CD4-positive, alpha-beta memory T cell (primary cell): ENCODE measurements at regions not wholly inside any gene's neighbourhood (a gene's known extent, or its start where the extent isn't known, plus 50 kb on each side); places are given as distances from the start of the nearest gene placed in this dataset.

Experiments
- CTCF ChIA-PET: fragments of 350-600 bp; sonication (Branson Sonifier 250); formaldehyde crosslinking; loops from one replicate; lab custom pipeline; 2021; ENCODE audit warnings: inconsistent platforms; ENCODE audit not compliant: partially characterized antibody; lab: Charles Lee
- POLR2A ChIA-PET: fragments of 350-600 bp; sonication (Branson Sonifier 250); formaldehyde crosslinking; loops from one replicate; lab custom pipeline; 2021; ENCODE audit not compliant: partially characterized antibody; lab: Charles Lee
- DNase-seq, 5 donors: peaks; one replicate each; pipeline versions ENCODE4 v3.0.0 to v3.0.0-alpha.2; 2020 to 2022; ENCODE audit warnings: mixed read lengths in 1 of 5
- H3K27ac ChIP-seq: one replicate; pipeline ENCODE4 v1.7.0; 2013; ENCODE audit warnings: low read depth, low read length
- H3K27me3 ChIP-seq: 2 replicates; pipeline ENCODE4 v1.7.0; 2013; ENCODE audit warnings: mild to moderate bottlenecking, low read length, moderate library complexity; ENCODE audit not compliant: insufficient read depth
- H3K36me3 ChIP-seq: 2 replicates; pipeline ENCODE4 v1.7.0; 2013; ENCODE audit warnings: mild to moderate bottlenecking, low read length, moderate library complexity; ENCODE audit not compliant: insufficient read depth
- H3K4me1 ChIP-seq: 2 replicates; pipeline ENCODE4 v1.7.0; 2013; ENCODE audit warnings: mild to moderate bottlenecking, low read length, moderate library complexity; ENCODE audit not compliant: insufficient read depth
- H3K4me3 ChIP-seq, 2 donors: one replicate each; pipeline ENCODE4 v1.7.0; 2013; ENCODE audit warnings: low read length in 2 of 2, mild to moderate bottlenecking in 1 of 2
- H3K9me3 ChIP-seq, 2 donors: one replicate each; pipeline ENCODE4 v1.7.0; 2013; ENCODE audit warnings: low read length in 2 of 2, control low read depth in 1 of 2; ENCODE audit not compliant: control insufficient read depth in 1 of 2
- H3K27ac Mint-ChIP-seq, 7 donors: one replicate each; pipeline ENCODE4 v1.8.0; 2020 to 2021; ENCODE audit warnings: mixed read lengths in 7 of 7, mild to moderate bottlenecking in 6 of 7, inconsistent platforms in 3 of 7, moderate library complexity in 3 of 7
- H3K27me3 Mint-ChIP-seq, 2 donors: one replicate each; pipeline ENCODE4 v1.8.0; 2020 to 2021; ENCODE audit warnings: mixed read lengths in 2 of 2
- H3K36me3 Mint-ChIP-seq, 2 donors: one replicate each; pipeline ENCODE4 v1.8.0; 2020 to 2021; ENCODE audit warnings: mixed read lengths in 2 of 2, inconsistent platforms in 1 of 2, mild to moderate bottlenecking in 1 of 2
- H3K4me1 Mint-ChIP-seq, 4 donors: one replicate each; pipeline ENCODE4 v1.8.0; 2020 to 2021; ENCODE audit warnings: mixed read lengths in 4 of 4, mild to moderate bottlenecking in 1 of 4
- H3K4me3 Mint-ChIP-seq, 8 donors: one replicate each; pipeline ENCODE4 v1.8.0; 2020 to 2021; ENCODE audit warnings: mixed read lengths in 8 of 8, mild to moderate bottlenecking in 7 of 8, moderate library complexity in 6 of 8, inconsistent platforms in 3 of 8
- H3K9me3 Mint-ChIP-seq, 8 donors: one replicate each; pipeline ENCODE4 v1.8.0; 2020 to 2021; ENCODE audit warnings: mixed read lengths in 8 of 8, mild to moderate bottlenecking in 5 of 8, inconsistent platforms in 3 of 8, moderate library complexity in 1 of 8
- intact Hi-C: fragments of 100-400 bp; cut with micrococcal nuclease; formaldehyde crosslinking; loops from one replicate; pipeline ENCODE4 v1.15.1; 2023

DNA sequence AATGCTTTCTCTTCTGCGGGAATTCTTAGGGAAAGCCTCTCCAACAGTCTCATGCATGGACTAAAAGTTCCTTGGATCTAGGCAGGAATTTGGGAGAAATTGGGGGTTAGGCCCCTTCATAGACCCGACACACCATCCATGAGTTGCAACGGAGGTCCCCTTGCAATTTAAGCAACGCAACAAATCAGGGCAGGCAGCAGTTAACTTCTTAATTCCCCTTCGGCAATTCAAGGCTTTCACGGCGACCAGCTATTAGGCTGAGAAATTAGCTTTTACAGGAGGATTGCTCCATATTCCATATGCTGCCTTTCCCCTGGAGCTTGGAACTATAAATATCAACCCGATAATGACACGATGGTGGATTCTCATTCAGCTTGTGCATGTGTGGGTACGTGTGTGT is 241.0 kb downstream of the SHOX start:
- Histone ChIP-seq H3K9me3 (no peaks in the 10 kb centered on the region), H3K27me3 (no peaks in the 10 kb centered on the region), H3K4me3 (no peak overlapping the region), H3K4me1 (no peaks in the 10 kb centered on the region), H3K36me3 (no peaks in the 10 kb centered on the region), H3K27ac (no peak overlapping the region)
- H3K4me3 Mint-ChIP-seq: no peak overlapping the region
- POLR2A ChIA-PET: no interaction called here
- peaks cover 0 to 8% of the 10 kb centered on the region in 2 donors for H3K27me3 Mint-ChIP-seq
- intact Hi-C loops: no loop called here
- DNase-seq: no peak
- CTCF ChIA-PET: no interaction called here
- H3K36me3 Mint-ChIP-seq: no peaks in the 10 kb centered on the region
- H3K27ac Mint-ChIP-seq: no peak overlapping the region
- peaks cover 0 to 12% (median 3%) of the 10 kb centered on the region in 8 donors for H3K9me3 Mint-ChIP-seq
- H3K4me1 Mint-ChIP-seq: no peaks in the 10 kb centered on the region

DNA sequence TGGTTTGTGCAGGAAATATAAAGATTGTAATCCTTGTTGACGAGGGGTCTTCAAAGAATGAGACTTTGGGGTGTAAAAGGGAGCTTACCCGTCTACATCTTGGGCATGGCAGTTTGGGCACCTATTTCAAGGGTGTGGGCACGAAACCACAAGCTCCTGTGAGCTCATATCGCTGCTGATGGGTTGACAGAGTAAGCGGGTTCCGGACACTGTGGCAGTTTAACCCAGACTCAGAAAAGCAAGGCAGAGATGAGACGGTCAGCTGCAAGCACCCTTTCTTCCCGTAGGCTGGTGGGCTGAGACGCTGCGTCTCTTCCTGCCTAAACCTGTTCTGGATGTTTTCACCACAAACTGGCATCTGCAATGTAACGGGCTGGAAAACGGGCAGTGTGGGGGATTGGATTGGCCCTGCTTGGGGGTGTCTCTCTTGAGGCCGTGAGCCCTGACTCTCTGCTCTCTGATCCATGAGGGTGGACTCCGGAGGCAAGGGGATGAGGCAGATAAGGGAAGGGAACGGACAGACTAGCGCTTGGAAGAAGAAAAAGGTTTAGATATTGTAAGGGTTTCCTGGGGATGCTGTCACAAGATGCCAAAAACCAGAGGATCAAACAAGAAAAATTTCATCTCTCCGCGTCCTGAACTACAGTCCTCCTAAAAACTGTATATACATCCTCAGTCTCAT is 237.5 kb downstream of the SHOX start:
- H3K4me1 ChIP-seq: no peaks in the 10 kb centered on the region

GRCh38 chrX:867502-867901 is 236.9 kb downstream of the SHOX start:
- Histone ChIP-seq H3K36me3 (no peaks in the 10 kb centered on the region), H3K27me3 (no peaks in the 10 kb centered on the region), H3K27ac (no peak overlapping the region), H3K4me1 (no peaks in the 10 kb centered on the region), H3K4me3 (no peak overlapping the region), H3K9me3 (no peaks in the 10 kb centered on the region)
- no peak for DNase-seq
- H3K4me3 Mint-ChIP-seq: no peak overlapping the region
- H3K27ac Mint-ChIP-seq: no peak overlapping the region
- no peaks in the 10 kb centered on the region for H3K4me1 Mint-ChIP-seq
- CTCF ChIA-PET: no interaction called here
- POLR2A ChIA-PET: no interaction called here
- H3K9me3 Mint-ChIP-seq: peaks cover 0 to 15% (median 3%) of the 10 kb centered on the region in 8 donors
- H3K27me3 Mint-ChIP-seq: peaks cover 0 to 8% of the 10 kb centered on the region in 2 donors
- H3K36me3 Mint-ChIP-seq: no peaks in the 10 kb centered on the region
- intact Hi-C loops: no loop called here

More for the DNA sequence above, 237.5 kb downstream of the SHOX start:
- Histone ChIP-seq H3K4me3 (no peak overlapping the region), H3K9me3 (no peaks in the 10 kb centered on the region), H3K27ac (no peak overlapping the region), H3K27me3 (no peaks in the 10 kb centered on the region), H3K36me3 (no peaks in the 10 kb centered on the region)
- Mint-ChIP-seq H3K9me3 (peaks cover 0 to 15% (median 3%) of the 10 kb centered on the region in 8 donors), H3K27ac (no peak overlapping the region), H3K4me1 (no peaks in the 10 kb centered on the region), H3K36me3 (no peaks in the 10 kb centered on the region), H3K27me3 (peaks cover 0 to 8% of the 10 kb centered on the region in 2 donors), H3K4me3 (no peak overlapping the region)
- ChIA-PET POLR2A (no interaction called here), CTCF (no interaction called here)
- intact Hi-C loops: no loop called here
- DNase-seq: no peak

GRCh38 chrX:866441-866990 is 235.9 kb downstream of the SHOX start:
- intact Hi-C loops: no loop called here

DNA sequence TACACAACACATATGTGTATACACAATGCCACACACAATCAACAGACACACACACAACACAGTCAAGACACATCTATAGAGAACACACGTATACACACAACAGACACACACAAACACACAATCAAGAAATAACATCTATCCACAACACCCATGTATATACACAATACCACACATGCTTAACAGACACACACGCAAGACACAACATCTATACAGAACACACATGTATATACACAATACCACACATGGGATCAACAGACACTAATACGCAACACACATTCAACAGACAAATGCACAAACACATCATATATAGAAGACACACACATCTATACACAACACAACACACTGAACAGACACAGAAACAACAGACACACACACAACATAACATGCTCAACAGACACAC is 234.8 kb downstream of the SHOX start:
- no peaks in the 10 kb centered on the region for H3K27me3 ChIP-seq
- Mint-ChIP-seq H3K27ac (no peak overlapping the region), H3K4me3 (no peak overlapping the region), H3K4me1 (no peaks in the 10 kb centered on the region), H3K9me3 (peaks cover 0 to 11% (median 3%) of the 10 kb centered on the region in 8 donors), H3K27me3 (peaks cover 0 to 8% of the 10 kb centered on the region in 2 donors), H3K36me3 (no peaks in the 10 kb centered on the region)
- ChIA-PET POLR2A (no interaction called here), CTCF (no interaction called here)
- DNase-seq: no peak
- no peak overlapping the region for H3K4me3 ChIP-seq
- no peaks in the 10 kb centered on the region for H3K9me3 ChIP-seq
- H3K27ac ChIP-seq: no peak overlapping the region
- intact Hi-C loops: no loop called here
- H3K4me1 ChIP-seq: no peaks in the 10 kb centered on the region
- H3K36me3 ChIP-seq: no peaks in the 10 kb centered on the region

More at GRCh38 chrX:866441-866990, 235.9 kb downstream of the SHOX start:
- Histone ChIP-seq H3K27me3 (no peaks in the 10 kb centered on the region), H3K4me3 (no peak overlapping the region), H3K36me3 (no peaks in the 10 kb centered on the region), H3K27ac (no peak overlapping the region), H3K9me3 (no peaks in the 10 kb centered on the region), H3K4me1 (no peaks in the 10 kb centered on the region)
- H3K4me3 Mint-ChIP-seq: no peak overlapping the region
- H3K9me3 Mint-ChIP-seq: peaks cover 0 to 11% (median 4%) of the 10 kb centered on the region in 8 donors
- H3K27me3 Mint-ChIP-seq: peaks cover 0 to 8% of the 10 kb centered on the region in 2 donors
- H3K36me3 Mint-ChIP-seq: no peaks in the 10 kb centered on the region
- H3K27ac Mint-ChIP-seq: no peak overlapping the region
- H3K4me1 Mint-ChIP-seq: no peaks in the 10 kb centered on the region
- POLR2A ChIA-PET: no interaction called here
- no peak for DNase-seq
- CTCF ChIA-PET: no interaction called here

- H3K9me3 ChIP-seq: no peaks in the 10 kb centered on the region
Measured at GRCh38 chrX:861921-862320, 231.3 kb downstream of the SHOX start.

DNA sequence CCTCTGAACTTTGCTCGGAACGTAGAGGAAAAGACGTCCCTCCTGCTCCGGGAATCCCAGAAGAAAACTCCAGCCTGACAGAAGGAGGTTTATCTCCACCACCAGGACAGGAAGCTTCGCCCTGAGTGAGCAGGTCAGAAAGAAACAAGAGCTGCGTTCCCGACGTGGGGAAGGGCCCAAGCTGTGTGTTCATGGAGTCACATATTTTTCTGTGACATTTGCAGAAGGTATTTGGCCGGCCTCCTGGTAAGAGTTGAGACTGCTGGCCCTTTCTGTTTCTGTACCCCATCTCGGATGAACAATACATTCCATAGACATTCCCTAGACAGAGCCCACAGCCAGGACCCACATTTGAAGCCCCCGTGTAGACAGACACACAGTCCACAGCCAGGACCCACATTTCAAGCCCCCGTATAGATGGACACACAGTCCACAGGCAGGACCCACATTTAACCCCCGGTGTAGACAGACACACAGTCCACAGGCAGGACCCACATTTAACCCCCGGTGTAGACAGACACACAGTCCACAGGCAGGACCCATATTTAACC is 230.8 kb downstream of the SHOX start:
- no peak overlapping the region for H3K4me3 ChIP-seq
- Mint-ChIP-seq H3K4me3 (no peak overlapping the region), H3K4me1 (no peaks in the 10 kb centered on the region), H3K27me3 (no peaks in the 10 kb centered on the region), H3K27ac (no peak overlapping the region), H3K36me3 (no peaks in the 10 kb centered on the region), H3K9me3 (peaks cover 0 to 13% (median 8%) of the 10 kb centered on the region in 8 donors)
- H3K9me3 ChIP-seq: no peaks in the 10 kb centered on the region
- no peaks in the 10 kb centered on the region for H3K36me3 ChIP-seq
- ChIA-PET CTCF (no interaction called here), POLR2A (no interaction called here)
- intact Hi-C loops: no loop called here
- H3K4me1 ChIP-seq: no peaks in the 10 kb centered on the region
- H3K27ac ChIP-seq: no peak overlapping the region
- no peak for DNase-seq
- H3K27me3 ChIP-seq: no peaks in the 10 kb centered on the region

More at GRCh38 chrX:861921-862320, 231.3 kb downstream of the SHOX start:
- ChIA-PET POLR2A (no interaction called here), CTCF (no interaction called here)
- no peaks in the 10 kb centered on the region for H3K27me3 Mint-ChIP-seq
- no peak for DNase-seq
- H3K4me1 Mint-ChIP-seq: no peaks in the 10 kb centered on the region
- intact Hi-C loops: no loop called here
- H3K36me3 ChIP-seq: no peaks in the 10 kb centered on the region
- H3K36me3 Mint-ChIP-seq: no peaks in the 10 kb centered on the region
- peaks cover 0 to 13% (median 8%) of the 10 kb centered on the region in 8 donors for H3K9me3 Mint-ChIP-seq
- H3K27me3 ChIP-seq: no peaks in the 10 kb centered on the region
- H3K4me1 ChIP-seq: no peaks in the 10 kb centered on the region
- no peak overlapping the region for H3K27ac Mint-ChIP-seq
- no peak overlapping the region for H3K27ac ChIP-seq
- H3K4me3 ChIP-seq: no peak overlapping the region
- H3K4me3 Mint-ChIP-seq: no peak overlapping the region
